GM18870 (cell line): ENCODE measurements at regions not wholly inside any gene's neighbourhood (a gene's known extent, or its start where the extent isn't known, plus 50 kb on each side); places are given as distances from the start of the nearest gene placed in this dataset.
"Not testable (repeated sequence)": the region's sequence is repeated elsewhere in the genome, so short reads cannot be mapped to it uniquely, and the experiment has no call there.

Source experiments
- ATAC-seq: cut with Tn5 transposase; IDR thresholded peaks from one replicate; pipeline ENCODE4 v1.9.1; 2021; ENCODE audit warnings: moderate library complexity; ENCODE audit not compliant: unreplicated experiment

- no peak for ATAC-seq
These were observed 1398.0 kb upstream of the NXPH2 start for GRCh38 chr2:140178234-140178633.

- ATAC-seq = no peak
These were observed 1396.9 kb upstream of the NXPH2 start for GRCh38 chr2:140177086-140177485.

DNA sequence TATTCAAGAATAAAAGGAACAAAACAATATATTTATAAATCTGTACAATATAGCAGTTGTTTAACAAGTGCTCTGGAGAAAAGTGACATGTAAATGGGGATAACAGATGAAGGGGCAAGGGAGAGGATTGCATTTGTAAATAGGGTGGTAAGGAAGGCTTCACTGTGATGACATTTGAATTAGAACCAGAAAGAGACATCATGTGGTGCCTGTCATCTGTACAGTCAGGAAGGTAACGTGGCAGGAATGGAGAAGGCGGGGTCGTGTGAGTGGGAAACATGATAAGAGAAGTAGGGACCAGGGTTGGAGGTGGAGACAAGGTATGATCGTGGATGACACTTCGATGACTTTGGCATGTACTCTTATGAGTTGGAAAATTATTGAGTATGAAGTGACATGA lies 1393.6 kb upstream of the NXPH2 start:
- no peak for ATAC-seq

GRCh38 chr2:140164449-140164848 lies 1384.3 kb upstream of the NXPH2 start:
- ATAC-seq = no peak

DNA sequence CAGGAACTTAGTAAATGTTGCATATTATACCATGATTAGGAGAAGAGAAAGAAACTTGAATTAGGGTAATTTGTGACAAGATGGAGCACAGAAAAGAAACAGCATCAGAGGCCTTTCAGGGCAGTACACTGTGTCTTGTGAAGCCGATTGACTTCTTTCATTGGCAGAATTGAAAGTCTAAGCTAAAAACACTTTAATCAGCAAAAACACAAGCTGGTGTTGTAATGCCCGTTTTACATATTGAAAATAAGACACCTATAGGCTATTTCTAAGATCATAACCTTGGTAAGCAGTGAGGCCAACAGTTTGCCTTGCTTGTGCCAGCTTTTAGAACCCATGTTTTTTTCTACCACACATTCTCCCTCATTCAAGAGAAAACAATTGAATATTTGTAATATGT lies 1378.1 kb upstream of the NXPH2 start:
- no peak for ATAC-seq

DNA sequence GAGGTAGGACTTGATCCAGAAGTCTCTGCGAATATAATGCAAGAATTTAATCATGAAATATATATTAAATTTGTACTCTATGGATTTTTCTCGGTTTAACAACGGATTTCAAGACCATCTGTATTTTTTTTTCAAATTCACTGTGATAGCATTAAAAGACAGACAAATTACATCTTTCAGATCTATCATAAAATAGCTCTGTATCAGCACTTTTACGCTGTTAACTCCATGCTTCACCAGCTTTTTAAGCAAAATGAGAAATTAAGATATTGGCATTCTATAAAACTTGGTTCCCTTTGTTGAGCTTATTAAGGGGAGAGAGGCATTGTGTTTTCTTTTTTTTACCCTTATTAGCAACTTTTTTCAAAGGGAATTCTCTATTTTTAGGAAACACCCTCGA lies 1377.6 kb upstream of the NXPH2 start:
- ATAC-seq = no peak

GRCh38 chr2:140154706-140155105 lies 1374.5 kb upstream of the NXPH2 start:
- no peak for ATAC-seq

- ATAC-seq = no peak
These were observed 1374.1 kb upstream of the NXPH2 start for GRCh38 chr2:140154271-140154670.

- no peak for ATAC-seq
These were observed 1364.4 kb upstream of the NXPH2 start for GRCh38 chr2:140144611-140145010.

DNA sequence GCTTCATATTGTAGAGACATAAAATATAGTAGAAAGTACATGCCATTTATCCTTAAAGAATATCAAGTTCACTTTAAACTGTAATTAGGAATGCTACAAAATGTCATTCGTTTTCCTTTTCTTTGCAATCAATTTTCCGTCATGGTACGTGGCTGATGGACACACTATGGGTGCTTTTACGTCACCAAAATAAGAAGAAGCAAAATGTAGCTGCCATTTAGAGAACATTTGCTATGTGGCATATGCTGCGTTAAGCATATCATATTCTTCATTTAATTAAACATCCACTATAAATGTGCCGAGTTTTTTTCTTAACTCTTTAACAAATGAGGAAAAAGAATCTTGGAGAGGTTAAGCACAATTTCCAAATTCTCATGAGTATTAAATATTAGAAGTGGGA lies 1358.5 kb upstream of the NXPH2 start:
- no peak for ATAC-seq

DNA sequence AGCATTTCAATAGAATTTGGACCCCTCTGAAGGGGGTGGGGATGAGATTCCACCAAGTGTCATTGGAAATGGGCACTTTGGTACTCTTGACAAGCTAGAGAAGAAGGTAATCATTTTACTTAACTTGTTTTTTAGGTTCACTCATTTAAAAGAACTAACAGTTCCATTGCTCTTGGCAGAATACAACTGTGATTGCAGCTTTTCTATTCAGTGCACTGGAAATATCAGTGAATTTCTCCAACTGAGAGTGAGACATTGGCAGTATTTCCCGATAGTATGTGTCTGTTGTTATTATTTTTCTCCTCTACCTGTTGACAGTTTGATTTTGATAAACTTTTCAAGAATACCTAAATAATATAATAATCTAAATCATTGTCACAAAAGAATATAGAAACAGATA lies 1356.7 kb upstream of the NXPH2 start:
- ATAC-seq = no peak

- no peak for ATAC-seq
These were observed 1356.2 kb upstream of the NXPH2 start for GRCh38 chr2:140136366-140136765.

- no peak for ATAC-seq
These were observed 1348.7 kb upstream of the NXPH2 start for GRCh38 chr2:140128909-140129308.

GRCh38 chr2:140122001-140122400 lies 1341.8 kb upstream of the NXPH2 start:
- no peak for ATAC-seq

DNA sequence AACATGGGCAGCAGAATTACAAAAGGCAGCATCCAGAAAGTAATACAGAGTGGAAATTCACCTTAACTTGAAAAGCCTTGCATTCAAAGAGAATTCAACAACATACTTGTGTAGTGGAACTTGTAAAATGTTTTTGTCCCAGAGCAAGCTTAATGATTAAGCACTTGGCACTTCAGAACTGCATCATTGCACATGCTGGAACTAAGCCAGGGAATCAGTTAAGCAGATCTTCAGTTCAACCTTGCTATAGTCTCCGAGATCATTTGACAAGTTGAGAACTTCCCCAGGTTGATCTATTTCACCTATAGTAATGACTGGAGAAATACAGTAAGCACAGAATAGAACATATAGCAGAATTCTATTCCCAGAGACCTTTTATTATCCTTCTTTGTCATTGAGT lies 1337.2 kb upstream of the NXPH2 start:
- no peak for ATAC-seq

- ATAC-seq = no peak
These were observed 1328.7 kb upstream of the NXPH2 start for GRCh38 chr2:140108706-140109475.

DNA sequence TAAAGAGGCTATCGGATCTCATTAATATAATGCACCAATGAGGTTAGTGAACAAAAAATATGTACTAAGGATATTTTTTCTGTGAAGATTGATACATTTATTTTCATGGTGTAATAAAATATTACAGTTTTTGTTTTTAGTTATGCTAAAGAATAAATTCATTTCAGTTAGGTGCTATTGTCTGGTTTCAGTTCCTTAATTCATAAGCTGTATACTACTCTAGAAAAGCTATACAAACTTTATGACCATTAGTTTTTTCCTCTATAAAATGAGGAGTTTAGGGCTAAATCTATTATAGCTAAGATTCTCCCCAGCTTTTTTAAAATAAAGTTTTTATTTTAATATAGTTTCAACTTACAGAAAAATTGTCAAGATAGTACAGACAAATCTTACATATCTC lies 1311.7 kb upstream of the NXPH2 start:
- ATAC-seq = no peak

DNA sequence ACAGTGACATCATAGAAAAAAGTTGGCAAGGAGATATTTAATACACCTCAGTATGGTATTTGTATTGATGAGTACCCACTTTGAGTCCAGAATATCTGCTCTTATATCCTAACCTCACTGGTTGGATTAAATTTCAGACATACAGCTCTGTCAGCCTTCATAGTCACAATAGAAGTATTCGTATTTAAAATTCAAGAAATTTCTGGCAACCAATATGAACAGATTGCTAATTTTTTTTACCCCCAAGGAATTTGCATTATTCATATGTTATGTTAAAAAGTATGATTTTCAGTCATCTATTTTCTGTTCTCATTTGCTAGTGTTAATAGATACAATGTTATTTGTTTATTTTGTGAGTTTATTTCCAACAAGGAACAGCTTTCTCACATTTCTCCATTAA lies 1306.8 kb upstream of the NXPH2 start:
- ATAC-seq = no peak

DNA sequence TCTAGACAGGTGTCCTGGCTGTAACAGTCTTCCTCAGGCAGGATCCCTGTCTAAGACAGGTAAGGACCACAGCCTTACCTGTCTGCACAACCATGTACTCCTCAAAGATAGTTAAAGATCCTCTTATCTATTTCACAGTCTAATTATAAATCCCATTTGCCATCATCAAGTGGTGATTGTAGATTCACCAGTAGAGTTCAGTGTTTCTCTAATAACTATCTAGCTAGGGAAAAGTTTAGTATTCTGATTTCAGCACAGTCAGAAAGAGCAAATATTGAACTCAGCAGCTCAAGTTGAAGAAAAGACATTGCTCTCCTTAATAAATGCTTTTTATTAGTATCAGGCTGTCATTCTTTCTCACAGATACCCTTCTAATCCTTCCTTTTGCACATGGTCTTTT lies 1305.5 kb upstream of the NXPH2 start:
- no peak for ATAC-seq

- no peak for ATAC-seq
These were observed 1298.8 kb upstream of the NXPH2 start for GRCh38 chr2:140079038-140079437.

DNA sequence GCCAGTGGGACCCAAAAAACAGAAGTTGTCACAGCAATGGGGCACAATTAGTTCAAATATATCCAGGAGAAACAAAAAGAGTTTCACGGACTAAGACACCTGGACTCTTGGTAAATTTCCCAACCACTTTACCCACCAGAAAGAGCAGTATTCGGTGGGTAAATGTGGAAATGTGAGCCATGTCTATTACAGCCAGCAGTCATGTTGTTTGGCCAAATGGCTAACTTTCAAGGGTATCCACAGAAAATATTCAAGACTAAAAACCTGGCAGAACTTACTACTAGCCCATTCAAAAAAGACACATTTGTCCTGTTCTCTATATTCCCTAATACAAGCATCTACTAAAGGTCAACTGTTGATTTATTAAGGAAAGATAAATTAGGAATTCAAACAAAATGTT lies 1296.0 kb upstream of the NXPH2 start:
- no peak for ATAC-seq

DNA sequence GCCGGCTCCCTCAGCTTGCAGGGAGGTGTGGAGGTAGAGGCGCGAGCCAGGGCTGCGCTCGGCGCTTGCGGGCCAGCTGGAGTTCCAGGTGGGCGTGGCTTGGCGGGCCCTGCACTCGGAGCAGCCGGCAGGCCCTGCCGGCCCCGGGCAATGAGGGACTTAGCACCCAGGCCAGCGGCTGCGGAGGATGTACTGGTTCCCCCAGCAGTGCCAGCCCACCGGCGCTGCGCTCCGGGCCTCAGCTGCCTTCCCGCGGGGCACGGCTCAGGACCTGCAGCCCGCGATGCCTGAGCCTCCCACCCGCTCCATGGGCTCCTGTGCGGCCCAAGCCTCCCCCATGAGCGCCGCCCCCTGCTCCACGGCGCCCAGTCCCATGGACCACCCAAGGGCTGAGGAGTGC lies 1293.6 kb upstream of the NXPH2 start:
- ATAC-seq = not testable (repeated sequence)

DNA sequence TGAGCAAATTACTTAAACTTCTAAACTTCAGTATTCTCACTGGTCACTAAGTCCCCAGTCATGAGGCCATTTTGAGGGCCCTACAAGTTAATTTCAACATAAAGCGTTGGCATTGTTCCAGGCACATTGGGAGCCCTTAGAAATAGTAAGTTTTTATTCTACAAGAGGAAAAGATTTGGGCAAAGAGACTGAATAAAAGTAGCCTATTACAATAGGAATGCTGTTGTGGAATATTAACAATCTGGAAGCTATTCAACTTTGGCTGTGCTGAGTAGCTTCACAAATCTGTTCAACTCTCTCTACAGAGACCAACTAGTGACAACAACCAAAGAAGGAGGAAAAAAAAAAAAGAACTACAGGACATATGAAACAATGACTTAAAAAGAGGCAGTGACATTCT lies 1287.5 kb upstream of the NXPH2 start:
- ATAC-seq = no peak
